H1 (cell line): ENCODE measurements at regions not wholly inside any gene's neighbourhood (a gene's known extent, or its start where the extent isn't known, plus 50 kb on each side); places are given as distances from the start of the nearest gene placed in this dataset.

ENCODE experiments used
- CTBP2 ChIP-seq: IDR thresholded peaks from 2 replicates; pipeline ENCODE4 v1.7.0; 2011; ENCODE audit warnings: borderline replicate concordance, mild to moderate bottlenecking, moderate library complexity, mixed read lengths, low read length; ENCODE audit not compliant: insufficient read depth, insufficient read length
- EP300 ChIP-seq, 2 experiments: IDR thresholded peaks; 1 replicate in 1 of 2; 2 replicates in 1 of 2; pipeline ENCODE4 v1.6.1; 2011 to 2012; ENCODE audit warnings: low read depth in 2 of 2, low read length in 2 of 2, mild to moderate bottlenecking in 2 of 2, borderline replicate concordance in 1 of 2, inconsistent platforms in 1 of 2, moderate library complexity in 1 of 2
- HDAC2 ChIP-seq, 2 experiments: fragments of 300-600 bp in 1 of 2; sonication (generic) in 1 of 2; IDR thresholded peaks; 2 replicates each; pipeline ENCODE4 v1.6.1; 2011 to 2012; ENCODE audit warnings: low read depth in 2 of 2, low read length in 2 of 2, mild to moderate bottlenecking in 2 of 2, moderate library complexity in 2 of 2, borderline replicate concordance in 1 of 2, inconsistent platforms in 1 of 2
- HDAC6 ChIP-seq: IDR thresholded peaks from one replicate; pipeline ENCODE4 v1.7.1; 2012; ENCODE audit warnings: low read depth, mild to moderate bottlenecking, inconsistent platforms, low read length, moderate library complexity
- MAFK ChIP-seq: IDR thresholded peaks from 2 replicates; pipeline ENCODE4 v1.6.1; 2012; ENCODE audit warnings: low read depth, mild to moderate bottlenecking, improper control_type of control experiment, low read length
- NRF1 ChIP-seq: IDR thresholded peaks from 2 replicates; pipeline ENCODE4 v1.6.1; 2011; ENCODE audit warnings: mild to moderate bottlenecking, low read depth, low read length, improper control_type of control experiment
- RAD21 ChIP-seq, 2 experiments: IDR thresholded peaks in 1 of 2; conservative IDR thresholded peaks in 1 of 2; 2 replicates each; pipeline ENCODE4 v1.6.1; 2011; ENCODE audit warnings: low read depth in 2 of 2, low read length in 2 of 2, improper control_type of control experiment in 1 of 2, inconsistent platforms in 1 of 2, mild to moderate bottlenecking in 1 of 2, moderate library complexity in 1 of 2
- RXRA ChIP-seq: IDR thresholded peaks from 2 replicates; pipeline ENCODE4 v1.6.1; 2011; ENCODE audit warnings: low read depth, mild to moderate bottlenecking, low read length, moderate library complexity; ENCODE audit not compliant: insufficient read depth
- SAP30 ChIP-seq: fragments of 300-600 bp; sonication (generic); IDR thresholded peaks from 2 replicates; pipeline ENCODE4 v1.7.1; 2012; ENCODE audit warnings: low read length, moderate library complexity, mild to moderate bottlenecking, inconsistent platforms; ENCODE audit not compliant: insufficient read depth, insufficient replicate concordance
- TEAD4 ChIP-seq: IDR thresholded peaks from 2 replicates; pipeline ENCODE4 v1.6.1; 2012; ENCODE audit warnings: low read depth, low read length, inconsistent platforms, mixed read lengths
- TF ChIP-seq, protein P1 (sequence below): fragments of 300-600 bp; sonication (generic); IDR thresholded peaks from 2 replicates; pipeline ENCODE4 v1.7.1; 2012; ENCODE audit warnings: low read length, moderate library complexity, mild to moderate bottlenecking, inconsistent platforms; ENCODE audit not compliant: insufficient replicate concordance

DNA sequence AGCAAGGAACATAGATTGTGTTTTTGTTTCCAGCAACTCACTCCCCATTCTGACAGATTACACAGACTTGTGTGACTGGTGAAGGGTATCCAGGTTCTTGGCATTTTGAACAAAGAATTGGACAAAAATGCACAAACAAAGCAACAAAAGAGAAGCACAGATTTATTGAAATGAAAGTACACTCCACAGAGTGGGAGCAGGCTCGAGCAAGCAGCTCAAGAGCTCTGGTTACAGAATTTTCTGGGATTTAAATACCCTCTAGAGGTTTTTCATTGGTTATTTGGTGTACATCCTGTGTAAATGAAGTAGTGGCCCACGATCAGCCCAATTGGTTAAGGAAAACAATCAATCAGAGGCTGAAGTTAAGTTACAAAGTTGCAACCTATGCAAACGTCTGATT lies 155.0 kb upstream of the JADE1 start (continued):
- TF ChIP-seq, protein P1, sequence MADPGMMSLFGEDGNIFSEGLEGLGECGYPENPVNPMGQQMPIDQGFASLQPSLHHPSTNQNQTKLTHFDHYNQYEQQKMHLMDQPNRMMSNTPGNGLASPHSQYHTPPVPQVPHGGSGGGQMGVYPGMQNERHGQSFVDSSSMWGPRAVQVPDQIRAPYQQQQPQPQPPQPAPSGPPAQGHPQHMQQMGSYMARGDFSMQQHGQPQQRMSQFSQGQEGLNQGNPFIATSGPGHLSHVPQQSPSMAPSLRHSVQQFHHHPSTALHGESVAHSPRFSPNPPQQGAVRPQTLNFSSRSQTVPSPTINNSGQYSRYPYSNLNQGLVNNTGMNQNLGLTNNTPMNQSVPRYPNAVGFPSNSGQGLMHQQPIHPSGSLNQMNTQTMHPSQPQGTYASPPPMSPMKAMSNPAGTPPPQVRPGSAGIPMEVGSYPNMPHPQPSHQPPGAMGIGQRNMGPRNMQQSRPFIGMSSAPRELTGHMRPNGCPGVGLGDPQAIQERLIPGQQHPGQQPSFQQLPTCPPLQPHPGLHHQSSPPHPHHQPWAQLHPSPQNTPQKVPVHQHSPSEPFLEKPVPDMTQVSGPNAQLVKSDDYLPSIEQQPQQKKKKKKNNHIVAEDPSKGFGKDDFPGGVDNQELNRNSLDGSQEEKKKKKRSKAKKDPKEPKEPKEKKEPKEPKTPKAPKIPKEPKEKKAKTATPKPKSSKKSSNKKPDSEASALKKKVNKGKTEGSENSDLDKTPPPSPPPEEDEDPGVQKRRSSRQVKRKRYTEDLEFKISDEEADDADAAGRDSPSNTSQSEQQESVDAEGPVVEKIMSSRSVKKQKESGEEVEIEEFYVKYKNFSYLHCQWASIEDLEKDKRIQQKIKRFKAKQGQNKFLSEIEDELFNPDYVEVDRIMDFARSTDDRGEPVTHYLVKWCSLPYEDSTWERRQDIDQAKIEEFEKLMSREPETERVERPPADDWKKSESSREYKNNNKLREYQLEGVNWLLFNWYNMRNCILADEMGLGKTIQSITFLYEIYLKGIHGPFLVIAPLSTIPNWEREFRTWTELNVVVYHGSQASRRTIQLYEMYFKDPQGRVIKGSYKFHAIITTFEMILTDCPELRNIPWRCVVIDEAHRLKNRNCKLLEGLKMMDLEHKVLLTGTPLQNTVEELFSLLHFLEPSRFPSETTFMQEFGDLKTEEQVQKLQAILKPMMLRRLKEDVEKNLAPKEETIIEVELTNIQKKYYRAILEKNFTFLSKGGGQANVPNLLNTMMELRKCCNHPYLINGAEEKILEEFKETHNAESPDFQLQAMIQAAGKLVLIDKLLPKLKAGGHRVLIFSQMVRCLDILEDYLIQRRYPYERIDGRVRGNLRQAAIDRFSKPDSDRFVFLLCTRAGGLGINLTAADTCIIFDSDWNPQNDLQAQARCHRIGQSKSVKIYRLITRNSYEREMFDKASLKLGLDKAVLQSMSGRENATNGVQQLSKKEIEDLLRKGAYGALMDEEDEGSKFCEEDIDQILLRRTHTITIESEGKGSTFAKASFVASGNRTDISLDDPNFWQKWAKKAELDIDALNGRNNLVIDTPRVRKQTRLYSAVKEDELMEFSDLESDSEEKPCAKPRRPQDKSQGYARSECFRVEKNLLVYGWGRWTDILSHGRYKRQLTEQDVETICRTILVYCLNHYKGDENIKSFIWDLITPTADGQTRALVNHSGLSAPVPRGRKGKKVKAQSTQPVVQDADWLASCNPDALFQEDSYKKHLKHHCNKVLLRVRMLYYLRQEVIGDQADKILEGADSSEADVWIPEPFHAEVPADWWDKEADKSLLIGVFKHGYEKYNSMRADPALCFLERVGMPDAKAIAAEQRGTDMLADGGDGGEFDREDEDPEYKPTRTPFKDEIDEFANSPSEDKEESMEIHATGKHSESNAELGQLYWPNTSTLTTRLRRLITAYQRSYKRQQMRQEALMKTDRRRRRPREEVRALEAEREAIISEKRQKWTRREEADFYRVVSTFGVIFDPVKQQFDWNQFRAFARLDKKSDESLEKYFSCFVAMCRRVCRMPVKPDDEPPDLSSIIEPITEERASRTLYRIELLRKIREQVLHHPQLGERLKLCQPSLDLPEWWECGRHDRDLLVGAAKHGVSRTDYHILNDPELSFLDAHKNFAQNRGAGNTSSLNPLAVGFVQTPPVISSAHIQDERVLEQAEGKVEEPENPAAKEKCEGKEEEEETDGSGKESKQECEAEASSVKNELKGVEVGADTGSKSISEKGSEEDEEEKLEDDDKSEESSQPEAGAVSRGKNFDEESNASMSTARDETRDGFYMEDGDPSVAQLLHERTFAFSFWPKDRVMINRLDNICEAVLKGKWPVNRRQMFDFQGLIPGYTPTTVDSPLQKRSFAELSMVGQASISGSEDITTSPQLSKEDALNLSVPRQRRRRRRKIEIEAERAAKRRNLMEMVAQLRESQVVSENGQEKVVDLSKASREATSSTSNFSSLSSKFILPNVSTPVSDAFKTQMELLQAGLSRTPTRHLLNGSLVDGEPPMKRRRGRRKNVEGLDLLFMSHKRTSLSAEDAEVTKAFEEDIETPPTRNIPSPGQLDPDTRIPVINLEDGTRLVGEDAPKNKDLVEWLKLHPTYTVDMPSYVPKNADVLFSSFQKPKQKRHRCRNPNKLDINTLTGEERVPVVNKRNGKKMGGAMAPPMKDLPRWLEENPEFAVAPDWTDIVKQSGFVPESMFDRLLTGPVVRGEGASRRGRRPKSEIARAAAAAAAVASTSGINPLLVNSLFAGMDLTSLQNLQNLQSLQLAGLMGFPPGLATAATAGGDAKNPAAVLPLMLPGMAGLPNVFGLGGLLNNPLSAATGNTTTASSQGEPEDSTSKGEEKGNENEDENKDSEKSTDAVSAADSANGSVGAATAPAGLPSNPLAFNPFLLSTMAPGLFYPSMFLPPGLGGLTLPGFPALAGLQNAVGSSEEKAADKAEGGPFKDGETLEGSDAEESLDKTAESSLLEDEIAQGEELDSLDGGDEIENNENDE, result no peak
- TF ChIP-seq CTBP2, result no peak
- no peak for TF ChIP-seq MAFK
- TF ChIP-seq RAD21 (IDR thresholded peaks at IDR 0.05 in 1 of 2, conservative IDR thresholded peaks at IDR 0.05 in 1 of 2; ENCODE audit: low read depth in 2 of 2, low read length in 2 of 2), result no peak
- no peak for TF ChIP-seq SAP30
- no peak for TF ChIP-seq RXRA
- TF ChIP-seq TEAD4, result no peak
- no peak for TF ChIP-seq EP300 (IDR thresholded peaks at IDR 0.05; ENCODE audit: borderline replicate concordance in 1 of 2, low read depth in 2 of 2, low read length in 2 of 2)
- TF ChIP-seq NRF1, result no peak
- TF ChIP-seq HDAC6, result no peak
- TF ChIP-seq HDAC2 (IDR thresholded peaks at IDR 0.05; ENCODE audit: borderline replicate concordance in 1 of 2, low read depth in 2 of 2, low read length in 2 of 2), result no peak
